ENCODE measurements at regions not wholly inside any gene's neighbourhood (a gene's known extent, or its start where the extent isn't known, plus 50 kb on each side); places are given as distances from the start of the nearest gene placed in this dataset.

GRCh38 chr1:58849551-58849950 lies 65.7 kb upstream of the JUN start:
- no peaks in the 10 kb centered on the region for H3K27me3 ChIP-seq
- intact Hi-C loops (cut with DNase I): no loop called here
- H3K27ac ChIP-seq: no peak overlapping the region
- H3K36me3 ChIP-seq: no peaks in the 10 kb centered on the region
- ATAC-seq (no peak), DNase-seq (no peak)
- no peak overlapping the region for H3K4me3 ChIP-seq
- H3K9me3 ChIP-seq: no peaks in the 10 kb centered on the region
- TF ChIP-seq CTCF (IDR thresholded peaks at IDR 0.05) (no peak), POLR2A (IDR thresholded peaks at IDR 0.05) (no peak)
- H3K4me1 ChIP-seq: no peaks in the 10 kb centered on the region
- 69% methylated on average over 1 of the region's 2 CpGs for WGBS (ENCODE audit: insufficient coverage, low coverage, low lambda C conversion rate, missing lambda C conversion rate)

- Histone ChIP-seq H3K4me3 (no peak overlapping the region), H3K27ac (no peak overlapping the region), H3K4me1 (no peaks in the 10 kb centered on the region), H3K9me3 (no peaks in the 10 kb centered on the region), H3K27me3 (no peaks in the 10 kb centered on the region), H3K36me3 (no peaks in the 10 kb centered on the region)
- intact Hi-C loops (cut with DNase I): no loop called here
- no peak for TF ChIP-seq POLR2A (IDR thresholded peaks at IDR 0.05)
- no peak for TF ChIP-seq CTCF (IDR thresholded peaks at IDR 0.05)
- ATAC-seq (no peak), DNase-seq (no peak)
Observed at GRCh38 chr1:58850636-58851035, 66.8 kb upstream of the JUN start.

GRCh38 chr1:58852731-58853485 lies 69.1 kb upstream of the JUN start:
- Histone ChIP-seq H3K4me3 (no peak overlapping the region), H3K4me1 (no peaks in the 10 kb centered on the region), H3K27ac (no peak overlapping the region), H3K27me3 (no peaks in the 10 kb centered on the region), H3K36me3 (no peaks in the 10 kb centered on the region), H3K9me3 (no peaks in the 10 kb centered on the region)
- WGBS (ENCODE audit: insufficient coverage, low coverage, low lambda C conversion rate, missing lambda C conversion rate): 90% methylated on average over 6 of the region's 10 CpGs
- TF ChIP-seq POLR2A (IDR thresholded peaks at IDR 0.05) (no peak), CTCF (IDR thresholded peaks at IDR 0.05) (no peak)
- ATAC-seq: no peak
- DNase-seq: no peak
- intact Hi-C loops (cut with DNase I): no loop called here

GRCh38 chr1:58854576-58854975 lies 70.7 kb upstream of the JUN start:
- Histone ChIP-seq H3K27ac (no peak overlapping the region), H3K27me3 (no peaks in the 10 kb centered on the region), H3K4me1 (no peaks in the 10 kb centered on the region), H3K9me3 (no peaks in the 10 kb centered on the region), H3K36me3 (no peaks in the 10 kb centered on the region), H3K4me3 (no peak overlapping the region)
- no peak for TF ChIP-seq POLR2A (IDR thresholded peaks at IDR 0.05)
- TF ChIP-seq CTCF (IDR thresholded peaks at IDR 0.05): no peak
- WGBS (ENCODE audit: insufficient coverage, low coverage, low lambda C conversion rate, missing lambda C conversion rate): 42% methylated on average over 2 of the region's 2 CpGs
- DNase-seq (no peak), ATAC-seq (no peak)
- intact Hi-C loops (cut with DNase I): no loop called here
